Mesenchymal stem cell (in vitro differentiated cells and primary cell): ENCODE measurements at regions not wholly inside any gene's neighbourhood (a gene's known extent, or its start where the extent isn't known, plus 50 kb on each side); places are given as distances from the start of the nearest gene placed in this dataset.
A peak's percentile ranks its signal among the peaks of the same experiment; 100 is the strongest.

Experiments used
- DNase-seq: peaks from one replicate; pipeline ENCODE4 v3.0.0-alpha.2; 2013
- H2AFZ ChIP-seq: one replicate; pipeline ENCODE4 v1.6.1; 2013; ENCODE audit warnings: low read depth, mild to moderate bottlenecking, control low read depth, inconsistent platforms, low read length, moderate library complexity
- H2AK5ac ChIP-seq: 2 replicates; pipeline ENCODE4 v1.6.1; 2013; ENCODE audit warnings: low read length, moderate library complexity, mild to moderate bottlenecking, inconsistent platforms; ENCODE audit not compliant: severe bottlenecking
- H2BK120ac ChIP-seq: one replicate; pipeline ENCODE4 v1.6.1; 2013; ENCODE audit warnings: low read depth, mild to moderate bottlenecking, inconsistent platforms, low read length, moderate library complexity
- H2BK12ac ChIP-seq, 2 experiments: one replicate each; pipeline ENCODE4 v1.6.1; 2013; ENCODE audit warnings: inconsistent platforms in 2 of 2, low read length in 2 of 2, mild to moderate bottlenecking in 2 of 2, moderate library complexity in 2 of 2, control low read depth in 1 of 2
- H2BK15ac ChIP-seq: one replicate; pipeline ENCODE4 v1.6.1; 2013; ENCODE audit warnings: mild to moderate bottlenecking, low read depth, inconsistent platforms; ENCODE audit not compliant: poor library complexity, severe bottlenecking
- H2BK5ac ChIP-seq: 2 replicates; pipeline ENCODE4 v1.6.1; 2013; ENCODE audit warnings: low read depth, mild to moderate bottlenecking, low read length, control low read depth, inconsistent platforms; ENCODE audit not compliant: poor library complexity, severe bottlenecking
- H3K14ac ChIP-seq, 2 experiments: one replicate each; pipeline ENCODE4 v1.6.1; 2013; ENCODE audit warnings: inconsistent platforms in 2 of 2, low read length in 2 of 2, control low read depth in 1 of 2, mild to moderate bottlenecking in 1 of 2, moderate library complexity in 1 of 2
- H3K18ac ChIP-seq, 2 experiments: one replicate each; pipeline ENCODE4 v1.6.1; 2013; ENCODE audit warnings: inconsistent platforms in 2 of 2, low read length in 2 of 2, control low read depth in 1 of 2, low read depth in 1 of 2, mild to moderate bottlenecking in 1 of 2
- H3K23ac ChIP-seq, 2 experiments: one replicate each; pipeline ENCODE4 v1.6.1; 2013; ENCODE audit warnings: inconsistent platforms in 2 of 2, low read length in 2 of 2, mild to moderate bottlenecking in 2 of 2, moderate library complexity in 2 of 2, control low read depth in 1 of 2
- H3K27ac ChIP-seq: 2 replicates; pipeline ENCODE4 v1.5.1; 2013; ENCODE audit warnings: mild to moderate bottlenecking, moderate library complexity, low read length, control low read depth, inconsistent platforms; ENCODE audit not compliant: poor library complexity, severe bottlenecking
- H3K27me3 ChIP-seq, 2 experiments: 2 replicates each; pipeline versions ENCODE4 v1.6.1 to v1.7.0; 2013; ENCODE audit warnings: low read length in 2 of 2, mild to moderate bottlenecking in 2 of 2, moderate library complexity in 2 of 2, control low read depth in 1 of 2, inconsistent platforms in 1 of 2; ENCODE audit not compliant: control insufficient read depth in 1 of 2, insufficient read depth in 1 of 2
- H3K36me3 ChIP-seq, 2 experiments: 2 replicates each; pipeline versions ENCODE4 v1.6.1 to v1.7.0; 2013; ENCODE audit warnings: low read length in 2 of 2, control low read depth in 1 of 2, inconsistent platforms in 1 of 2, low read depth in 1 of 2, mild to moderate bottlenecking in 1 of 2; ENCODE audit not compliant: insufficient read depth in 2 of 2, control insufficient read depth in 1 of 2
- H3K4ac ChIP-seq, 2 experiments: one replicate each; pipeline ENCODE4 v1.6.1; 2013; ENCODE audit warnings: inconsistent platforms in 2 of 2, low read length in 2 of 2, mild to moderate bottlenecking in 2 of 2, moderate library complexity in 2 of 2, control low read depth in 1 of 2, low read depth in 1 of 2
- H3K4me1 ChIP-seq: 2 replicates; pipeline ENCODE4 v1.6.1; 2013; ENCODE audit warnings: low read depth, low read length, control low read depth; ENCODE audit not compliant: control insufficient read depth, insufficient read depth
- H3K4me2 ChIP-seq: 2 replicates; pipeline ENCODE4 v1.6.1; 2013; ENCODE audit warnings: low read length, mild to moderate bottlenecking, inconsistent platforms; ENCODE audit not compliant: poor library complexity, severe bottlenecking
- H3K4me3 ChIP-seq, 2 experiments: 2 replicates each; pipeline versions ENCODE4 v1.5.1 to v1.7.0; 2013; ENCODE audit warnings: low read length in 2 of 2, mild to moderate bottlenecking in 2 of 2, control low read depth in 1 of 2, low read depth in 1 of 2; ENCODE audit not compliant: insufficient read depth in 1 of 2
- H3K79me1 ChIP-seq: replicated peaks from 2 replicates; pipeline ENCODE4 v1.6.1; 2013; ENCODE audit warnings: mild to moderate bottlenecking, control low read depth, low read length, inconsistent platforms; ENCODE audit not compliant: poor library complexity, severe bottlenecking
- H3K9ac ChIP-seq: 2 replicates; pipeline ENCODE4 v1.7.0; 2013; ENCODE audit warnings: mild to moderate bottlenecking, low read length, moderate library complexity
- H3K9me3 ChIP-seq: 2 replicates; pipeline ENCODE4 v1.7.0; 2013; ENCODE audit warnings: mild to moderate bottlenecking, low read length; ENCODE audit not compliant: control insufficient read depth
- H4K8ac ChIP-seq: one replicate; pipeline ENCODE4 v1.6.1; 2013; ENCODE audit warnings: inconsistent platforms, mild to moderate bottlenecking, low read length, moderate library complexity
- H4K91ac ChIP-seq: one replicate; pipeline ENCODE4 v1.6.1; 2013; ENCODE audit warnings: mild to moderate bottlenecking, low read length, inconsistent platforms
- WGBS: methylation state at CpG from one replicate; pipeline ENCODE4 v1.1.7; 2013; ENCODE audit warnings: mixed read lengths; 5-methylcytosine and 5-hydroxymethylcytosine counted together

GRCh38 chr3:188082031-188082430, 71.9 kb upstream of the LPP start:
- H3K4me2 ChIP-seq: no peak overlapping the region
- H3K23ac ChIP-seq: no peak overlapping the region
- peak; percentile 72 for DNase-seq
- H2BK5ac ChIP-seq: no peak overlapping the region
- no peak overlapping the region for H3K27ac ChIP-seq
- H4K8ac ChIP-seq: no peak overlapping the region
- no peaks in the 10 kb centered on the region for H3K79me1 ChIP-seq
- WGBS: 50% methylated on average over 2 of the region's 2 CpGs
- no peak overlapping the region for H4K91ac ChIP-seq
- no peak overlapping the region for H3K18ac ChIP-seq
- H3K9me3 ChIP-seq: peaks cover 5% of the 10 kb centered on the region
- H3K36me3 ChIP-seq: no peaks in the 10 kb centered on the region
- no peak overlapping the region for H3K14ac ChIP-seq
- peak overlapping the region in 1 of 2 experiments; percentile 28 for H3K4me3 ChIP-seq
- H2BK15ac ChIP-seq: no peak overlapping the region
- no peak overlapping the region for H3K4ac ChIP-seq
- H3K4me1 ChIP-seq: no peaks in the 10 kb centered on the region
- H2BK12ac ChIP-seq: no peak overlapping the region
- no peak overlapping the region for H2AK5ac ChIP-seq
- no peak overlapping the region for H2AFZ ChIP-seq
- no peak overlapping the region for H2BK120ac ChIP-seq
- H3K9ac ChIP-seq: peak overlapping the region; percentile 6
- no peaks in the 10 kb centered on the region for H3K27me3 ChIP-seq

- Histone ChIP-seq H3K79me1 (no peaks in the 10 kb centered on the region), H3K27ac (no peak overlapping the region), H3K18ac (no peak overlapping the region), H2AFZ (no peak overlapping the region), H3K4me3 (peak overlapping the region in 1 of 2 experiments; percentile 28), H3K23ac (no peak overlapping the region), H3K4ac (no peak overlapping the region), H3K9me3 (peaks cover 5% of the 10 kb centered on the region), H4K91ac (no peak overlapping the region), H3K4me1 (no peaks in the 10 kb centered on the region), H2BK120ac (no peak overlapping the region), H3K36me3 (no peaks in the 10 kb centered on the region), H4K8ac (no peak overlapping the region), H2BK15ac (no peak overlapping the region), H2AK5ac (no peak overlapping the region), H3K14ac (no peak overlapping the region), H3K27me3 (no peaks in the 10 kb centered on the region), H2BK12ac (peak overlapping the region in 1 of 2 experiments; percentile 7), H2BK5ac (no peak overlapping the region), H3K9ac (peak overlapping the region; percentile 6), H3K4me2 (no peak overlapping the region)
- no CpG with 5 or more reads among the region's 1 CpG for WGBS
- no peak for DNase-seq
Observed at GRCh38 chr3:188082450-188082849, 71.5 kb upstream of the LPP start.

GRCh38 chr3:188083011-188083410, 70.9 kb upstream of the LPP start:
- no peak overlapping the region for H3K4ac ChIP-seq
- H3K36me3 ChIP-seq: no peaks in the 10 kb centered on the region
- H3K4me1 ChIP-seq: no peaks in the 10 kb centered on the region
- H2BK15ac ChIP-seq: no peak overlapping the region
- H2BK120ac ChIP-seq: no peak overlapping the region
- H3K23ac ChIP-seq: no peak overlapping the region
- no peak overlapping the region for H3K14ac ChIP-seq
- H3K9me3 ChIP-seq: peaks cover 5% of the 10 kb centered on the region
- H3K18ac ChIP-seq: no peak overlapping the region
- H2AK5ac ChIP-seq: no peak overlapping the region
- H2AFZ ChIP-seq: no peak overlapping the region
- H3K27ac ChIP-seq: no peak overlapping the region
- H4K8ac ChIP-seq: no peak overlapping the region
- H3K79me1 ChIP-seq: no peaks in the 10 kb centered on the region
- no peak overlapping the region for H2BK12ac ChIP-seq
- WGBS: 100% methylated on average over 1 of the region's 1 CpG
- no peak overlapping the region for H3K4me3 ChIP-seq
- no peak for DNase-seq
- no peak overlapping the region for H3K4me2 ChIP-seq
- no peak overlapping the region for H2BK5ac ChIP-seq
- no peak overlapping the region for H3K9ac ChIP-seq
- no peak overlapping the region for H4K91ac ChIP-seq
- H3K27me3 ChIP-seq: no peaks in the 10 kb centered on the region

GRCh38 chr3:188084752-188085583, 69.0 kb upstream of the LPP start:
- Histone ChIP-seq H2BK5ac (no peak overlapping the region), H3K9ac (no peak overlapping the region), H3K36me3 (no peaks in the 10 kb centered on the region), H3K4me2 (no peak overlapping the region), H2BK15ac (no peak overlapping the region), H3K27me3 (no peaks in the 10 kb centered on the region), H3K4me1 (no peaks in the 10 kb centered on the region), H4K91ac (no peak overlapping the region), H3K4ac (no peak overlapping the region), H3K14ac (no peak overlapping the region), H3K4me3 (no peak overlapping the region), H3K9me3 (peaks cover 2% of the 10 kb centered on the region), H3K18ac (no peak overlapping the region), H2AK5ac (no peak overlapping the region), H3K79me1 (no peaks in the 10 kb centered on the region), H4K8ac (no peak overlapping the region), H2BK12ac (no peak overlapping the region), H3K23ac (no peak overlapping the region), H2BK120ac (no peak overlapping the region), H2AFZ (no peak overlapping the region), H3K27ac (no peak overlapping the region)
- WGBS: 91% methylated on average over 8 of the region's 8 CpGs
- no peak for DNase-seq
